Breast epithelium (tissue), 3 donors: ENCODE measurements at regions not wholly inside any gene's neighbourhood (a gene's known extent, or its start where the extent isn't known, plus 50 kb on each side); places are given as distances from the start of the nearest gene placed in this dataset.

Source experiments
- POLR2A ChIP-seq: fragments of 450-650 bp; IDR thresholded peaks from one replicate; pipeline ENCODE4 v1.6.1; 2016; ENCODE audit warnings: antibody characterized with exemption, mild to moderate bottlenecking, moderate library complexity
- TF ChIP-seq, protein P1 (sequence below), 3 donors: fragments of 450-650 bp; IDR thresholded peaks; one replicate each; pipeline ENCODE4 v1.5.1; 2016 to 2017; ENCODE audit warnings: antibody characterized with exemption in 3 of 3, mild to moderate bottlenecking in 3 of 3, moderate library complexity in 3 of 3

DNA sequence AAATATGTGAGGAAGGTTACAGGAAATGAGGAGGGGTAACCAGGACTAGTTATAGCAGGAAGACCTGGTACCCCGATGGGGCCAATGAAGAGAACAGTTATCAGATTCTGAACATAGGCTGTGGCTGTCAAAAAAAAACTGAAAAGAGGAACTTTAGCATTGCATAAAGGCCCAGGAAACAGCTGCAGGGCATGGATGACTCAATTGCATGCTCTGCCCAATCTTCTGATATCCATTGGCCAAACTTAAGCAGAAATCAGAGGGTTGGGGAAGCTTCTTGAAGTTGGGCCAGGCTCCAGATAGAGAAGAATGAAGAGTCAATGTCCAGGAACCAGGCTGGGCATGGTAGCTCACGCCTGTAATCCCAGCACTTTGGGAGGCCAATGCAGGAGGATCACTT, 1222.4 kb upstream of the PRKX start:
- TF ChIP-seq, protein P1, sequence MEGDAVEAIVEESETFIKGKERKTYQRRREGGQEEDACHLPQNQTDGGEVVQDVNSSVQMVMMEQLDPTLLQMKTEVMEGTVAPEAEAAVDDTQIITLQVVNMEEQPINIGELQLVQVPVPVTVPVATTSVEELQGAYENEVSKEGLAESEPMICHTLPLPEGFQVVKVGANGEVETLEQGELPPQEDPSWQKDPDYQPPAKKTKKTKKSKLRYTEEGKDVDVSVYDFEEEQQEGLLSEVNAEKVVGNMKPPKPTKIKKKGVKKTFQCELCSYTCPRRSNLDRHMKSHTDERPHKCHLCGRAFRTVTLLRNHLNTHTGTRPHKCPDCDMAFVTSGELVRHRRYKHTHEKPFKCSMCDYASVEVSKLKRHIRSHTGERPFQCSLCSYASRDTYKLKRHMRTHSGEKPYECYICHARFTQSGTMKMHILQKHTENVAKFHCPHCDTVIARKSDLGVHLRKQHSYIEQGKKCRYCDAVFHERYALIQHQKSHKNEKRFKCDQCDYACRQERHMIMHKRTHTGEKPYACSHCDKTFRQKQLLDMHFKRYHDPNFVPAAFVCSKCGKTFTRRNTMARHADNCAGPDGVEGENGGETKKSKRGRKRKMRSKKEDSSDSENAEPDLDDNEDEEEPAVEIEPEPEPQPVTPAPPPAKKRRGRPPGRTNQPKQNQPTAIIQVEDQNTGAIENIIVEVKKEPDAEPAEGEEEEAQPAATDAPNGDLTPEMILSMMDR (IDR thresholded peaks at IDR 0.05) = no peak
- no peak for TF ChIP-seq POLR2A
